ENCODE measurements at regions not wholly inside any gene's neighbourhood (a gene's known extent, or its start where the extent isn't known, plus 50 kb on each side); places are given as distances from the start of the nearest gene placed in this dataset.
"Not testable (repeated sequence)": the region's sequence is repeated elsewhere in the genome, so short reads cannot be mapped to it uniquely, and the experiment has no call there.

GRCh38 chr2:156254637-156255067 is 77.9 kb downstream of the NR4A2 start:
- peak in 1 of 6 experiments; percentile 8 for DNase-seq

DNA sequence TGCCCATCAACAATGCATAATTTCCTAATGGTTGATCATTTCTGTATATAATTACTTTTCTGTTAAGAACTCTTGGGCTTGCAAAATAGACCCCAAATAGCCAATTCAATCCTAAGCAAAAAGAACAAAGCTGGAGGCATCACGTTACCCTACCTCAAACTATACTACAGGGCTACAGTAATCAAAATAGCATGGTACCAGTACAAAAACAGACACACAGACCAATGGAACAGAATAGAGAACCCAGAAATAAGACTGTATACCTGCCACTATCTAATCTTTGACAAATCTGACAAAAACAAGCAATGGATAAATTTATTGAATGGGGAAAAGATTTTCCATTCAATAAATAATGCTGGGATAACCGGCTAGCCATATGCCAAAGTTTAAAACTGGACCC is 78.8 kb downstream of the NR4A2 start:
- no peak for DNase-seq

DNA sequence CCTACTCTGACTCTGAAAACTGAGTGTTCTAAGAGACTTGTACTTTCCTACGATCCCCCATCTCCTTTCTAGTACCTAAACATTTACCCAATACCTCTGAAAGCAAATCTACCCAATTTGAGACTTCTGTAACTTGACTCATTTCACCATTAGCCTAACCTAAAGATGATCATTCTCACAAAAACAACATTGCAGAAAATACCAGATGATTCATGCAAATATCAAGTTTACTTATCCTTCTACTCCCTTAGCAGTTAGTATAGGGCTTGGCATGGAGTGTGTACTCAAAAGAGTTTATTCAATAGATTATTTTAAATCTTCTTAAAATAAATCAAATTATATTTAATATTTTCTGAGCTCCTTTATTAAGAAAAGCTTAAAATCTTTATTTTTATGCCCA is 89.6 kb downstream of the NR4A2 start:
- DNase-seq: no peak

DNA sequence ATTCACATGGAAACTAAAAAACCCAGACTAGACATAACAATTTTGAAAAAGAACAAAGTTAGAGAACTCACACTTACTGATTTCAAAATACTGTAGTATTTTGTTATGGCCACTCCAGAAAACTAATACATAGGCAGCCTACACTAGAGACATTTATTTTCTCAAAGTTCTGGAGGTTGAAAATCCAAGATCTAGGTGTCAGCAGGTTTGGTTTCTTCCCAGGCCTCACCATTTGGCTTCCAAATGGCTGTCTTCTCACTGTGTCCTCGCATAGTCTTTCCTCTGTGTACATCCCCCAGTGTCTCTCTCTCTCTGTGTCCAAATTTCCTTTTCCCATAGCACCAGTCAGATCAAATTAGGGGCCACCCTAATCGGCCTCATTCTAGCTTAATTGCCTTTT is 95.0 kb downstream of the NR4A2 start:
- DNase-seq: no peak

GRCh38 chr2:156229724-156230362 is 102.7 kb downstream of the NR4A2 start:
- DNase-seq: no peak

- not testable (repeated sequence) for DNase-seq
Measured at GRCh38 chr2:156223328-156223727, 109.2 kb downstream of the NR4A2 start.

- DNase-seq: no peak
Measured at GRCh38 chr2:156221703-156222102, 110.8 kb downstream of the NR4A2 start.

DNA sequence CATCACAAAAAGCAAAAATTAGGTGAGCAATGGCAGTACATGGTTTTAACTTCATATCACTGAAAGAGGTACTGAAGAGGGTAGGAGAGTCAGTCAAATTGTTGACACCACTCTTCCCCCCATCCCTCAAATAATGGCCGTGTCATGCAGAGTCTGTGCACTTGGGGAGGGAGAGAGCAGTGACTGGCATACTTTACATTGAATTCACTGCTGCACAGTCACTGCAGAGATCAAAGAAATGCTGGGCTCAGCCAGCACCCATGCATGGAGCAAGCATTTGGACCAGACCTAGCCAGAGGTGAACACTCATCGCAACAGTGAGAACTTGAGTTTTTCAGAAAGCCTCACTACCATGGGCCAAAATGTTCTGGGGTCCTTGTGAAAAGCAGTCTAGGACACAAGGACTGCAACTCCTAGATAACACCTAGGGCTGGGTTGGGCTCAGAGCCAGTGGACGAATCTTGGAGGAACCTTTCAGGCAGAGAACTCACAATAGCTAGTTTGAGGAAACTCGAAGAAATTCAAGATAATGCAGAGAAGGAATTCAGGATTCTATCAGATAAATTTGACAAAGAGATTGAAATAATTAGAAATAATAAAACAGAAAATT is 112.9 kb downstream of the NR4A2 start:
- no peak for DNase-seq

DNA sequence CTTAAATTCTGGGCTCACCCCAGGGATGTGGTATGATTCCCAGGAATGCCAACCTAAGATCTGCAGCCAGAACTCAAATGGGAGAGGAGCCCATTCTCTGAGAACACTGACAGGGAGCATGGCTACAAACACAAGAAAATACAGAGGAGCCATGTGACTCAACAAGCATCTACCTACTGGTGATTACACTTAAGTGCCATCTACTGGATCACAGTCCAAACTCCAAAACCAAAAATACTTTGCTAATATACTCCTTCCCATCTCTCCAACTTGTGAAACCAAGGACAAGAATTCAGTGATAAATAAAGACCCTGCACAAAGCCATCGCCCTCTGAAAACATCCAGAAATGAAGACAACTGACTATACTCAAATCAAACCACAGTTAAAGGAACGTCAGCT is 116.9 kb downstream of the NR4A2 start:
- no peak for DNase-seq

- no peak for DNase-seq
Measured at GRCh38 chr2:156211318-156211717, 121.2 kb downstream of the NR4A2 start.

DNA sequence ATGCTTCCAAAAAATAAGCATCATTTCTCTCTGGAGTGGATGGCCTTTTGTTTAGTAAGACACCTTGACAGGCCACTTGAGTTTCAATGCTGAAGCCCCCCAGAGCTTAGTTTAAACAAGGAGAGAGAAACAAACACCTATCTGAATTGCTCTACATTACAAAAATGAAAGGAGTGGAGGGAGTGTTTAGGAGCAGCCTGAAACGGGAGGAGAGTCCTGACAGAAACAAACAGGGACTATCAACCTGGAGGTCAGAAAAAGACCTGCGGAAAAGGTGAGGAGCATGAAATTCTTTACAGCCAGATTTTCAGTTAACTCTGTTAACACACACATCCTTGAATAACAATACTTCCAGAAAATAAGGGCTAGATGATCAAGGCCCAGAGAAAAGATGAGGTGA is 126.2 kb downstream of the NR4A2 start:
- DNase-seq: no peak

GRCh38 chr2:156199588-156199987 is 132.9 kb downstream of the NR4A2 start:
- no peak for DNase-seq

GRCh38 chr2:156196031-156196430 is 136.5 kb downstream of the NR4A2 start:
- DNase-seq: no peak

GRCh38 chr2:156192468-156192867 is 140.1 kb downstream of the NR4A2 start:
- DNase-seq: no peak

GRCh38 chr2:156191527-156191926 is 141.0 kb downstream of the NR4A2 start:
- no peak for DNase-seq

DNA sequence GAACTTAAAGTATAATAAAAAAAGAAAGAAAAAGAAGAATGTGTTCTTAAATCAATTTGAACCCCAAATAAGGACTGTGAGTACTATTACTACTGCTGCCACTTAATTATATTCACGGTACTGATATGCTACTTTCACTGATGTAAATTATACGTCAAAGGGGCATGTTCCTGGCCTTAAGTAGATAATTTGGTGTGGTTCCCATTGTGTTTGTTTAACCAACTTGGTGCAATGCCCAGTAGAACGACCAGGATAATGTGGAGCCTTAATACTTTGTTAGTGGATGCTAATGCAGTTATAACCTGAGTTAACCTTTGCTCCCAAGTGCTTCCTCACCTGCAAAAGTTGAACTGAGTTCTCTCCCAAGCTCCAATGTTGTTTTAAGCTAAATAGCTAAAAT is 142.0 kb downstream of the NR4A2 start:
- DNase-seq: no peak

DNA sequence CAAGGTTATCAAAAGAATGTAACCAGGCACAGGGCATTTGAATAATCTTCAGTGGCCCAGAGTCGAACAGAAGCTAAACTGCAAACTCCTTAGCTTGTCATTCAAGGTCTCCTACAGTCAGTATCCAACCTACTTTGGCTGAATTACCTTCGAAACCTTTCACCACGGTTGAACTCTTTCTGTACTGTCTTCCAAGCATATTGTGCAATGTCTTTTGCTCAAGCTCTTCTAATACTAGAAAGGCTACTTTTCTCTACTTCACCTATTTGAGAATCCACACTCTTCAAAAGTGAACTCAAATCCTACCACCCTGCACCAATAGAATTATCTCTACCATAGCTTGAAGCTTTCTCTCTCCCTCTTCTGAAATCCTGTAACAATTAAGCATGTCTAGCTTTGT is 142.9 kb downstream of the NR4A2 start:
- no peak for DNase-seq

GRCh38 chr2:156189143-156189542 is 143.4 kb downstream of the NR4A2 start:
- no peak for DNase-seq

DNA sequence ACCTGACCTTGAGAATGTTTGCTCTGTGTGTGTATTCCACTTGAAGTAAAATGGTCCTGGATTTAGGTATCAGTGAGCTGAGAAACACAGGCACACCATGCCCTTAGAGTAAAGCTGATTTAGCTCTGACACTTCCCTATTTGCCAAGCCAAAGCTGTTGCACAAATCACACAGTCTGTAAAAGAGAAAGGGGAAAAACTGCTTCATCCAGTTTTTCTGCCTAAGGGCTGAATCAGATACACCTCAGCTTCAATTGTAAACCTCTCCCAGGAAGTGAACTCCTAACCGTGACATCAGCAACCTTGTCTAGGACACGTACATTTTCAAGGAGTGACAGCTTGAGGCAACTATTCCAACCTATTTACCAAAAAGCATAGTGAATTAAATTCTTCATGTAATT is 150.4 kb downstream of the NR4A2 start:
- DNase-seq: no peak

DNA sequence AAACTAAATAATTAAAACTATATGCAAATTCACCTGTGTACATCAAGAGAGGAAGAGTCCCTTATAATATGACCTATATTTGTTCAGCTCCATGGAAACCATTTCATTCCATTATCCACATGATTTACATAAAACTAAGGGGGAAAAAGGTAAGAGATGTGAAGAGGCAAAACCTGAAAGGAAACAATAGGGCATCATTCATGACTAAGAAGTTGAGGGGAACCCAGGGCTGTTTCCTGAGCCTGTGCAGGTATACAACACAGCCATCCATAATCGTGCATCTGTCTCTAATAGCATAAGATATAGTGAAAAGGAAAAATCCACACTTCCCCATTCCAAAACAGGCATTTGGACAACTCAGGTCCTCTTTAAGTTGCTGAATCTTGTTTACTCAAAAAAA is 151.3 kb downstream of the NR4A2 start:
- no peak for DNase-seq

DNA sequence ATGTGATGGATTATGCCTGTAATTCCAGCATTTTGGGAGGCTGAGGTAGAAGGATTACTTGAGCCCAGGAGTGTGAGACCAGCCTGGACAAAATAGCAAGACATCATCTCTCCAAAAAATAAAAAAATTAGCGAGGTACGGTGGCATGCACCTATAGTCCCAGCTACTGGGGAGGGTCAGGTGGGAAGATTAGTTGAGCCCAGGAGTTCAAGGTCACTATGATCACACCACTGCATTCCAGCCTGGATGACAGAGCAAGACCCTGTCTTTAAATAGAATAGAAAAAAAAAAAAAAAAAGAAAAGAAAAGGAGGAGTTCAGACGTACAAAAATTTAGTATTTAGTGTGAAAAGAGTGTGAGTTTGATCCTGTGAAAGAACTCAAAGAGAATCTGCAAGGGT is 154.9 kb downstream of the NR4A2 start:
- no peak for DNase-seq

DNA sequence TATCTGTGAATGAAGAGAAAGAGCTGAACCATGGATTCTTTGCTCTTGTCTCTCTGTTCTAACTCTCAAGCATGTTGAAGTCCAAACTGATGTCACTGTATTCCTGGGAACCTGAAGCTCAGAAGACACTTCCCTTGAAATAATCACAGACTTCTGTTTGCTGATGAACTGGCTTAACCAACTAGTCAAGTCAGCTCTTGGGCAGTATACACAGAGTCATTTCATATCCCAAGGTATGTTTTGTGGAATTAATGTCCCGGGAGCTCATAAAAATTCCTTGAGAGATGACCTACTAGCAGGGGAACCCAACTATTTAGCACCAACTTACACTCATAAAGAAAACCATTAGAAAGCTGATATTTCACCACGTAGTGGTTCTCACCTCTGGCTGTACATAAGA is 156.6 kb downstream of the NR4A2 start:
- DNase-seq: no peak

DNA sequence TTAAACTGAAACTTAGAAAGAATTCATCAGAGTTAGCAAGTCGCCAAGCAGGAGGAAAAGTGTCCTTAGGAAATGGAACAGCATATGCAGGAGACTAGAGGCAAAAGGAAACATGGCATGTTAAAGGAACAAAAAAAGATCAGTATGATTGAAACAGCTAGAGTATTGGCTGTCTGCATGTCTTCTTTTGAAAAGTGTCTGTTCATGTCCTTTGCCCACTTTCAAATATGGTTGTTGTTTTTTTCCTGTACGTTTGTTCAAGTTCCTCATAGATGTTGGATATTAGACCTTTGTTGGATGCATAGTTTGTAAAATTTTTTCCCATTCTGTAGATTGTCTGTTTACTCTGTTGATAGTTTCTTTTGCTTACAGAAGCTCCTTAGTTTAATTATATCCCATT is 161.6 kb downstream of the NR4A2 start:
- no peak for DNase-seq

- no peak for DNase-seq
Measured at GRCh38 chr2:156165742-156166141, 166.8 kb downstream of the NR4A2 start.

DNA sequence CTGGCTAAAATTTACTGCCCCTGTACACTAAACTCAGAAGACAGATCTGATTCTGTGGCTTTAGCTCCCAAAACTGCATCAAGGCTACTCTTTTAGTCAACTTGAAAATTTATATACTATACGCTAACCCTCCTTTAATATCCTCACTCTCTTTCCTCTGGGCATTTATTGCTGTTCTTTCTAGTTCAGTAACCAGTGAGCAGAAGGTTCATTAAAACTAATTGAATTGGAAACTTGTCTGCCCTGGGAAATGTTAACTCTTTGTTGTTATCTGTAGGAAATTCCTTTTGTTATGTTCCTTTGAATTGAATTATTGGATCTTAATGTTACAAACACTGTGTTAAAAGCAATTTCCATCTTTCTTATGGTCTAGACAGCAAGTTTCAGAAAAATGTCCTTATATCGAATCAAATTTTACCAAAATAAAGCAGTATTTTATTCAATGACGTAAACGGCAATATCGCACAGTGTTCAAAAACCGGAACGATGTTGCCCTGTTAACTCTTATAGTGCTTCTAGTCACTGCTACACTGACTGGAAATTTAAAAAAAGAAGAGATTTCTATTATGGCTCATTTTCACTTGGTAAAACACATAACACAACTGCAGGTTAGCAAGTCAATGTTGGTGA is 168.3 kb downstream of the NR4A2 start:
- no peak for DNase-seq
